ENCODE measurements at regions not wholly inside any gene's neighbourhood (a gene's known extent, or its start where the extent isn't known, plus 50 kb on each side); places are given as distances from the start of the nearest gene placed in this dataset.

GRCh38 chr19:34844277-34844676 is 71.3 kb upstream of the ZNF599 start:
- Histone ChIP-seq H3K4me1 (no peaks in the 10 kb centered on the region), H3K27ac (no peak overlapping the region), H3K4me3 (no peak overlapping the region), H3K36me3 (no peaks in the 10 kb centered on the region), H3K27me3 (peaks cover 0 to 10% (median 0%) of the 10 kb centered on the region in 3 donors), H3K9me3 (no peaks in the 10 kb centered on the region)
- no peak for TF ChIP-seq EP300 (IDR thresholded peaks at IDR 0.05)
- no peak for TF ChIP-seq POLR2AphosphoS5 (IDR thresholded peaks at IDR 0.05)
- TF ChIP-seq POLR2A (IDR thresholded peaks at IDR 0.05) = no peak
- no peak for TF ChIP-seq CTCF (IDR thresholded peaks at IDR 0.05)
- DNase-seq = peak in 1 of 2 donors; percentile 3
- intact Hi-C loops (cut with DNase I; ENCODE audit: low total_unique reads) = no loop called here
- 70 to 82% (median 81%) methylated on average over 5 of the region's 5 CpGs for WGBS, 5 donors

DNA sequence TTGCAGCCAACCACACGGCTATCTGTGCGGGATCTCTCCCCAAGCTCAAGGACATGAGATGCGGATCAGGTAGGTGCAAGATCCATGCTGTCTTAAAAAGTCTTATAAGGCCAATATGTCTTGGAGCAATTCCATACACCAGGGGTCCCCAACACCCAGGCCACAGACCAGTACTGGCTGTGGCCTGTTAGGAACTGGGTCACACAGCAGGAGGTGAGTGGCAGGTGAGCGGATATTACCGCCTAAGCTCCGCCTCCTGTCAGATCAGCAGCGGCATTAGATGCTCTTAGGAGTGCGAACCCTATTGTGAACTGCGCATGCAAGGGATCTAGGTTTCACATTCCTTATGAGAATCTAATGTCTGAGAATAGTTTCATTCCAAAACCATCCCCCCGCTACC is 68.8 kb upstream of the ZNF599 start:
- H3K4me1 ChIP-seq = peaks cover 0 to 12% (median 9%) of the 10 kb centered on the region in 4 donors
- DNase-seq = no peak
- peaks cover 0 to 31% (median 0%) of the 10 kb centered on the region in 3 donors for H3K27me3 ChIP-seq
- intact Hi-C loops (cut with DNase I; ENCODE audit: low total_unique reads) = no loop called here
- H3K36me3 ChIP-seq = no peaks in the 10 kb centered on the region
- no peak overlapping the region for H3K27ac ChIP-seq
- 77 to 90% (median 86%) methylated on average over 10 of the region's 10 CpGs for WGBS, 5 donors
- no peak overlapping the region for H3K4me3 ChIP-seq
- no peaks in the 10 kb centered on the region for H3K9me3 ChIP-seq
- TF ChIP-seq EP300 (IDR thresholded peaks at IDR 0.05) (no peak), POLR2A (IDR thresholded peaks at IDR 0.05) (no peak), POLR2AphosphoS5 (IDR thresholded peaks at IDR 0.05) (no peak)

GRCh38 chr19:34838753-34839431 is 65.9 kb upstream of the ZNF599 start:
- WGBS, 5 donors = 14 to 19% (median 16%) methylated on average over 36 to 43 of the region's 43 CpGs
- peak; percentile 25 to 65 for DNase-seq
- H3K9me3 ChIP-seq = no peaks in the 10 kb centered on the region
- intact Hi-C loops (cut with DNase I; ENCODE audit: low total_unique reads) = no loop called here
- H3K27me3 ChIP-seq = peaks cover 0 to 31% (median 0%) of the 10 kb centered on the region in 3 donors
- no peak overlapping the region for H3K27ac ChIP-seq
- TF ChIP-seq POLR2AphosphoS5 (IDR thresholded peaks at IDR 0.05) = no peak
- TF ChIP-seq CTCF (IDR thresholded peaks at IDR 0.05) = no peak
- no peak for TF ChIP-seq EP300 (IDR thresholded peaks at IDR 0.05)
- no peak for TF ChIP-seq POLR2A (IDR thresholded peaks at IDR 0.05)
- H3K4me1 ChIP-seq = peaks cover 0 to 12% (median 9%) of the 10 kb centered on the region in 4 donors
- peak overlapping the region in 3 of 4 donors; percentile 11 to 32 (median 13) for H3K4me3 ChIP-seq
- H3K36me3 ChIP-seq = no peaks in the 10 kb centered on the region

- WGBS, 5 donors = 62 to 82% (median 76%) methylated on average over 6 of the region's 6 CpGs
Measured at GRCh38 chr19:34838248-34838647, 65.2 kb upstream of the ZNF599 start.

More at GRCh38 chr19:34838248-34838647, 65.2 kb upstream of the ZNF599 start:
- H3K4me1 ChIP-seq = peaks cover 0 to 12% (median 9%) of the 10 kb centered on the region in 4 donors
- H3K4me3 ChIP-seq = peak overlapping the region in 3 of 4 donors; percentile 11 to 32 (median 13)
- H3K36me3 ChIP-seq = no peaks in the 10 kb centered on the region
- peaks cover 0 to 31% (median 0%) of the 10 kb centered on the region in 3 donors for H3K27me3 ChIP-seq
- intact Hi-C loops (cut with DNase I; ENCODE audit: low total_unique reads) = no loop called here
- H3K9me3 ChIP-seq = no peaks in the 10 kb centered on the region
- peak overlapping the region in 2 of 5 donors; percentile 19 to 30 for H3K27ac ChIP-seq
- peak; percentile 17 to 32 for DNase-seq
- no peak for TF ChIP-seq POLR2AphosphoS5 (IDR thresholded peaks at IDR 0.05)
- no peak for TF ChIP-seq CTCF (IDR thresholded peaks at IDR 0.05)
- no peak for TF ChIP-seq POLR2A (IDR thresholded peaks at IDR 0.05)

Measured in stomach (tissue), 8 donors.